Lower leg skin (tissue), 4 donors: ENCODE measurements at regions not wholly inside any gene's neighbourhood (a gene's known extent, or its start where the extent isn't known, plus 50 kb on each side); places are given as distances from the start of the nearest gene placed in this dataset.

ENCODE experiments used
- DNase-seq, 2 donors: peaks; one replicate each; pipeline ENCODE4 v3.0.0-alpha.2; 2019; ENCODE audit warnings: low spot score in 2 of 2
- H3K4me3 ChIP-seq: fragments of 200-600 bp; sonication (generic); 2 replicates; pipeline ENCODE4 v1.5.1; 2017; ENCODE audit warnings: mild to moderate bottlenecking, low read depth; ENCODE audit not compliant: poor library complexity, severe bottlenecking
- POLR2A ChIP-seq, 2 donors: fragments of 450-650 bp; IDR thresholded peaks; one replicate each; pipeline ENCODE4 v1.6.1; 2016 to 2017; ENCODE audit warnings: antibody characterized with exemption in 2 of 2, mild to moderate bottlenecking in 1 of 2, moderate library complexity in 1 of 2
- WGBS, 2 donors: methylation state at CpG; one replicate each; pipeline ENCODE4 v1.1.5; 2018; 5-methylcytosine and 5-hydroxymethylcytosine counted together
- intact Hi-C: fragments of 100-400 bp; cut with DNase I; formaldehyde crosslinking; loops from one replicate; pipeline ENCODE4 v1.15.0; 2023; ENCODE audit warnings: low total_unique reads
- TF ChIP-seq, protein P1 (sequence below), 3 donors: fragments of 450-650 bp; IDR thresholded peaks; one replicate each; pipeline ENCODE4 v1.5.1; 2016; ENCODE audit warnings: antibody characterized with exemption in 3 of 3, mild to moderate bottlenecking in 3 of 3, moderate library complexity in 2 of 3

DNA sequence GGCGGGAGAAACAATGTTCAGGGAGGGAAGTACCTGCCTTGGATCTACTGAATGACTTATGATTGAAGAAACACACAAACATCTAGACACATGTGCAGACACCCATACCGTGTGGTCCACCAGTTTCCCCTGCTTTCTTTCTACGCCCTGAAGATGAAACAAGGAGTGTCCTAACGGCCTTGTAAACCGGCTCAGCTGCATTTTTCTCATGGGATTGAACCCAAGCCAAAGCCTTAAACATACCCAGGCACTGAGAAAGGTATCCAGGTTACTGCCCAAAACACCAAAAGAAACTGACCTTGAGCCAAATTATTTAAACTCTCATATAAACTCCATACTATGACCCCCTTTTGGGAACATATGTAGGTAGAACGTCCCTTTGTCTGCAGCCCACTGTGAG is 630.0 kb upstream of the RGS18 start:
- DNase-seq: no peak
- intact Hi-C loops: no loop called here
- no peak overlapping the region for H3K4me3 ChIP-seq
- TF ChIP-seq, protein P1, sequence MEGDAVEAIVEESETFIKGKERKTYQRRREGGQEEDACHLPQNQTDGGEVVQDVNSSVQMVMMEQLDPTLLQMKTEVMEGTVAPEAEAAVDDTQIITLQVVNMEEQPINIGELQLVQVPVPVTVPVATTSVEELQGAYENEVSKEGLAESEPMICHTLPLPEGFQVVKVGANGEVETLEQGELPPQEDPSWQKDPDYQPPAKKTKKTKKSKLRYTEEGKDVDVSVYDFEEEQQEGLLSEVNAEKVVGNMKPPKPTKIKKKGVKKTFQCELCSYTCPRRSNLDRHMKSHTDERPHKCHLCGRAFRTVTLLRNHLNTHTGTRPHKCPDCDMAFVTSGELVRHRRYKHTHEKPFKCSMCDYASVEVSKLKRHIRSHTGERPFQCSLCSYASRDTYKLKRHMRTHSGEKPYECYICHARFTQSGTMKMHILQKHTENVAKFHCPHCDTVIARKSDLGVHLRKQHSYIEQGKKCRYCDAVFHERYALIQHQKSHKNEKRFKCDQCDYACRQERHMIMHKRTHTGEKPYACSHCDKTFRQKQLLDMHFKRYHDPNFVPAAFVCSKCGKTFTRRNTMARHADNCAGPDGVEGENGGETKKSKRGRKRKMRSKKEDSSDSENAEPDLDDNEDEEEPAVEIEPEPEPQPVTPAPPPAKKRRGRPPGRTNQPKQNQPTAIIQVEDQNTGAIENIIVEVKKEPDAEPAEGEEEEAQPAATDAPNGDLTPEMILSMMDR (IDR thresholded peaks at IDR 0.05): no peak
- TF ChIP-seq POLR2A (IDR thresholded peaks at IDR 0.05): no peak
- WGBS, 2 donors: 47 to 49% methylated on average over 6 of the region's 6 CpGs

DNA sequence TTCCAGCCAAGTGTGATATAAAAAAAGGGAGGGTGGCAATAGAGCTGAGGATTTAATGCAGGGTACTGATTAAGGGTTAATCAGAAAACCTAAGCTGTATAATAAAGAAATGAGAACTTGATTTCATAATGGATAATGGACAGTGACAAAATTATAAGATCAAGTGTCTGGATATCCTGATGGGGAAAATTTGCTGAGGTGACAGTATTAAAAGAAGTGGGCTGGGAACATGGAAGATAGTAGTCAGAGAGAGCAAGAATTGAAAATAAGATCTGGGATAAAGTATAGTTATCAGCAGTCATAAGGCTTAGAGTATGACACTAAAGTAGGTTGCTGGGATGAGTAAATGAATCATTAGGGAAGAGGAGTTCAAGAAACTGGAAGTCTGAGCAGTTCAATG is 627.3 kb upstream of the RGS18 start:
- intact Hi-C loops: no loop called here
- H3K4me3 ChIP-seq: no peak overlapping the region

DNA sequence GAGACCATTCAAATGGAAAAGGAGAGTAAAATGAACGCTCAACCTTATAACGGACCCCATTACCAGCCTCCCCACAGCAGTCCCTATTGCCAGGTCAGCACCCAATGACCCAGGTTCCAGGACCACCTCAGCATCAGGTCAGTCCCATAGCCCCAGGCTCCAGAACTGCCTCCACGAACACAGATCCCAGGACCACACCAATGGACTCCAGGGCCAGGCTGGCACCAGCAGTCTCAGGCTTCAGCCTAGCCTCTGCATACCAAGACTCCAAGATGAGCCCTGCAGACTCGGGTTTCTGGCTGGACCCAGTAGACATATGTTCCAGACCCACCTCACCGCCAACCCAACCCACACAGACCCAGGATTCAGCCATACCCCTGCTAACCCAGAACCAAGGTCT is 625.0 kb upstream of the RGS18 start:
- 86 to 94% methylated on average over 5 of the region's 5 CpGs for WGBS, 2 donors

More for the DNA sequence above, 627.3 kb upstream of the RGS18 start:
- TF ChIP-seq, protein P1 (IDR thresholded peaks at IDR 0.05): no peak
- TF ChIP-seq POLR2A (IDR thresholded peaks at IDR 0.05): no peak
- DNase-seq: no peak

DNA sequence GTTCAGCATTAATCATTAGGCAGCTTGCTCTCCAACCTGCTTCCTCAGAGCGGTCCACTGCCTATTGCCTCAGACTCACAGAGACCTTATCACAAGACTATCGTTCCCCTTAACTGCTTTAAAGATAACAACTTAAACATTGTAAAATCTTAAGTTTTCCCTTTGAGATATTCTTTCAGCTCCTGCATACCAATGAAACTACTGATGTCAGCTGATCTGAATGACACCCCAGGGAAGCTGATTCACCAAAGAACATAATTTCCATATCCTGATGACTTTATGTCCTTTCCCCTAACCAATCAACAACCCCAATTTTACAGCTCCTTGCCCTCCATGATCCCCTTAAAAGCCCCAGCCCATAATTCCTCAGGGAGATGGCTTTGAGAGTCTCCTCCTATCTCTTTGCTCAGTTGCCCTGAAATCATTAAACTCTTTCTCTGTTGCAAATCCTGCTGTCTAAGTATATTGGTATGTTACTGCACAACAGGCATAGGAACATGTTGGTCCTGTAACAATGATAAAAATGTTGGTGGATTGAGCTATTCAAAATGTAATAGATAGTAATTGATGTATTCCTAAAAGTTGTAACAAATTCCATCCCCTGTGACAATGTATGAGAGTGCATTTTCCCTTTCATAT is 621.4 kb upstream of the RGS18 start:
- intact Hi-C loops: no loop called here
- 80 to 83% methylated on average over 2 of the region's 2 CpGs for WGBS, 2 donors
- DNase-seq: no peak

More for the DNA sequence above, 625.0 kb upstream of the RGS18 start:
- no peak overlapping the region for H3K4me3 ChIP-seq
- intact Hi-C loops: no loop called here
- no peak for TF ChIP-seq POLR2A (IDR thresholded peaks at IDR 0.05)
- TF ChIP-seq, protein P1 (IDR thresholded peaks at IDR 0.05): no peak
- no peak for DNase-seq

DNA sequence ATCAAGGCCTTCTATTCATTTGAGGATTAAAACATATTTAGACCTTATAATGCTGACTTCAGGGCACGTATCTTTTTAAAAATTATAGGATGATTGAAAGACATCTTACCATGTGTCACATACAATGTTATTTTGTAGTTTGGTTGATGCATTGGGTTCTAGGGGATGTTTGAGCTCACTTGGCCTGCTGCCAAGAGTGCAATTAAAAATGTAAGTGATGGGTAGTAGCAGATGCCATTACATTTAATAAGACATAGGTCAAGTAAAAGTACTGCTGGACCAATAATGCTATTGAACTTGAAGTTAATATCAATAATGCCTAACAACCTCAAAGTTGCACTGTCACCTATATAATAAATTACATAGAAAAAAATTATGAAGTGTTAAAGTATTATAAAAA is 616.5 kb upstream of the RGS18 start:
- WGBS, 2 donors: 67 to 76% methylated on average over 1 of the region's 1 CpG
- no peak overlapping the region for H3K4me3 ChIP-seq
- no peak for DNase-seq
- intact Hi-C loops: no loop called here
- TF ChIP-seq POLR2A (IDR thresholded peaks at IDR 0.05): no peak
- TF ChIP-seq, protein P1 (IDR thresholded peaks at IDR 0.05): no peak

More for the DNA sequence above, 621.4 kb upstream of the RGS18 start:
- TF ChIP-seq POLR2A (IDR thresholded peaks at IDR 0.05): no peak
- TF ChIP-seq, protein P1 (IDR thresholded peaks at IDR 0.05): no peak
- H3K4me3 ChIP-seq: no peak overlapping the region

DNA sequence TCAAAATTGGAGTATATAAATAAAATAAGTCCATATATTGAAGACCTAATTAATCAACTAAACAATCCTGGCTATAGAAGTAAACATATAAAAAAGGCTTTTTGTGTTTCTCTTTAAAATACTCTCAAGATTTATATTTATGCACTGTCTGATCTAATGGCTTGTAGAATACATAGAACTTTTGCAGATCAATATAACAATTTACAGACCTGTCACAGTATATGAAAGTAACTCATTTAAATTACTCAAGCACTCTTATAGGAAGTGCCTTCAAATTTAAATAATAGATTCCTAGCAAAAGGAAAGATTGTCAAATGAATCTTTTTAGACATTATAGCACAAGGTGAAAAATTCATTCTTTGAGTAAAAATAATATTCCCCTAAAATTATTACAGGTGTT is 615.8 kb upstream of the RGS18 start:
- TF ChIP-seq POLR2A (IDR thresholded peaks at IDR 0.05): no peak
- no peak overlapping the region for H3K4me3 ChIP-seq
- intact Hi-C loops: no loop called here
- no peak for DNase-seq
